ENCODE measurements at regions not wholly inside any gene's neighbourhood (a gene's known extent, or its start where the extent isn't known, plus 50 kb on each side); places are given as distances from the start of the nearest gene placed in this dataset.

DNA sequence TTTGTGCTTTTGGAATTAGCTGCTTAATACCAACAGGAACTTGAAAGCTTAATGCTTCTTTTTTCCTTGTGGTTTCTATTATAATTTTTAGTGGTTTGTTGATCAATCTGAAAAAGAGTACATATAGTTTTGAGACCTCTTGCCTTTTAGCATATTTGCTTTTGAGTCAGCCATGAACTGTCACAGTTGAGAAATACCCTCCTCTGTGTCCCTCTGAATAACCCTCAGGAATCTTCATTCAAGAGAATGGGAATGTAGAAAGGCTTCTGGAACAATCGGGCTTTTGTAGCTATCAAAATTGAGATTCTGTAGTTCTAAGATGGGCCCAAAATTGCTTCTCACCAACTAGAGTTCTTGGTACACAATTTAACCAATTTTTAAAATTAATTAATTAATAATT lies 451.1 kb upstream of the TRIB2 start:
- TF ChIP-seq, protein P1, sequence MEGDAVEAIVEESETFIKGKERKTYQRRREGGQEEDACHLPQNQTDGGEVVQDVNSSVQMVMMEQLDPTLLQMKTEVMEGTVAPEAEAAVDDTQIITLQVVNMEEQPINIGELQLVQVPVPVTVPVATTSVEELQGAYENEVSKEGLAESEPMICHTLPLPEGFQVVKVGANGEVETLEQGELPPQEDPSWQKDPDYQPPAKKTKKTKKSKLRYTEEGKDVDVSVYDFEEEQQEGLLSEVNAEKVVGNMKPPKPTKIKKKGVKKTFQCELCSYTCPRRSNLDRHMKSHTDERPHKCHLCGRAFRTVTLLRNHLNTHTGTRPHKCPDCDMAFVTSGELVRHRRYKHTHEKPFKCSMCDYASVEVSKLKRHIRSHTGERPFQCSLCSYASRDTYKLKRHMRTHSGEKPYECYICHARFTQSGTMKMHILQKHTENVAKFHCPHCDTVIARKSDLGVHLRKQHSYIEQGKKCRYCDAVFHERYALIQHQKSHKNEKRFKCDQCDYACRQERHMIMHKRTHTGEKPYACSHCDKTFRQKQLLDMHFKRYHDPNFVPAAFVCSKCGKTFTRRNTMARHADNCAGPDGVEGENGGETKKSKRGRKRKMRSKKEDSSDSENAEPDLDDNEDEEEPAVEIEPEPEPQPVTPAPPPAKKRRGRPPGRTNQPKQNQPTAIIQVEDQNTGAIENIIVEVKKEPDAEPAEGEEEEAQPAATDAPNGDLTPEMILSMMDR (IDR thresholded peaks at IDR 0.05; ENCODE audit: low read depth, low read length), result no peak
- TF ChIP-seq EZH2phosphoT487 (IDR thresholded peaks at IDR 0.05; ENCODE audit: low read depth), result no peak
